ENCODE measurements at regions not wholly inside any gene's neighbourhood (a gene's known extent, or its start where the extent isn't known, plus 50 kb on each side); places are given as distances from the start of the nearest gene placed in this dataset.

GRCh38 chr16:65828296-65828695, 538.2 kb upstream of the CDH5 start (continued):
- TF ChIP-seq CHD7 (IDR thresholded peaks at IDR 0.05; ENCODE audit: insufficient replicate concordance, low read length) (no peak), GTF2F1 (IDR thresholded peaks at IDR 0.05; ENCODE audit: borderline replicate concordance, low read depth, low read length) (no peak), SAP30 (IDR thresholded peaks at IDR 0.05; ENCODE audit: insufficient read depth, insufficient replicate concordance, low read length) (no peak), ATF3 (IDR thresholded peaks at IDR 0.05; ENCODE audit: insufficient read depth, low read depth, low read length) (no peak), POLR2AphosphoS5 (IDR thresholded peaks at IDR 0.05; ENCODE audit: low read depth, low read length) (no peak), POLR2A (IDR thresholded peaks at IDR 0.05; ENCODE audit: control extremely low read depth in 1 of 2, low read depth in 2 of 2, low read length in 2 of 2) (no peak)

Measured in H1 (cell line).